ENCODE measurements at regions not wholly inside any gene's neighbourhood (a gene's known extent, or its start where the extent isn't known, plus 50 kb on each side); places are given as distances from the start of the nearest gene placed in this dataset.

- Histone ChIP-seq H3K27ac (no peak overlapping the region), H3K36me3 (replicated peaks in 1 of 2) (no peaks in the 10 kb centered on the region), H3K9me3 (replicated peaks in 1 of 3) (no peaks in the 10 kb centered on the region), H3K4me1 (replicated peaks in 1 of 2) (no peaks in the 10 kb centered on the region), H3K27me3 (no peaks in the 10 kb centered on the region), H3K4me3 (no peak overlapping the region)
- TF ChIP-seq POLR2A (IDR thresholded peaks at IDR 0.05) (no peak), CTCF (IDR thresholded peaks at IDR 0.05) (no peak)
- intact Hi-C loops (cut with DNase I) = no loop called here
- DNase-seq = no peak
- WGBS, 4 donors = 71 to 90% (median 85%) methylated on average over 2 of the region's 2 CpGs
These were observed 406.3 kb downstream of the RPL10L start for GRCh38 chr14:46245276-46245675.

- DNase-seq = no peak
- 47 to 54% (median 50%) methylated on average over 2 of the region's 2 CpGs for WGBS, 4 donors
- intact Hi-C loops (cut with DNase I) = no loop called here
- H3K4me1 ChIP-seq (replicated peaks in 1 of 2) = no peaks in the 10 kb centered on the region
- H3K9me3 ChIP-seq (replicated peaks in 1 of 3) = no peaks in the 10 kb centered on the region
- no peak for TF ChIP-seq POLR2A (IDR thresholded peaks at IDR 0.05)
- no peak for TF ChIP-seq CTCF (IDR thresholded peaks at IDR 0.05)
- H3K27ac ChIP-seq = no peak overlapping the region
- no peaks in the 10 kb centered on the region for H3K36me3 ChIP-seq (replicated peaks in 1 of 2)
- no peaks in the 10 kb centered on the region for H3K27me3 ChIP-seq
- no peak overlapping the region for H3K4me3 ChIP-seq
These were observed 417.8 kb downstream of the RPL10L start for GRCh38 chr14:46233786-46234185.

GRCh38 chr14:46230540-46230939 is 421.0 kb downstream of the RPL10L start:
- Histone ChIP-seq H3K4me1 (replicated peaks in 1 of 2) (no peaks in the 10 kb centered on the region), H3K9me3 (replicated peaks in 1 of 3) (no peaks in the 10 kb centered on the region), H3K4me3 (no peak overlapping the region), H3K27me3 (no peaks in the 10 kb centered on the region), H3K36me3 (replicated peaks in 1 of 2) (no peaks in the 10 kb centered on the region), H3K27ac (no peak overlapping the region)
- no peak for TF ChIP-seq POLR2A (IDR thresholded peaks at IDR 0.05)
- TF ChIP-seq CTCF (IDR thresholded peaks at IDR 0.05) = no peak
- intact Hi-C loops (cut with DNase I) = no loop called here
- 83 to 95% (median 90%) methylated on average over 2 of the region's 2 CpGs for WGBS, 4 donors
- no peak for DNase-seq

GRCh38 chr14:46215801-46216200 is 435.8 kb downstream of the RPL10L start:
- intact Hi-C loops (cut with DNase I) = no loop called here
- H3K9me3 ChIP-seq (replicated peaks in 1 of 3) = no peaks in the 10 kb centered on the region
- H3K27me3 ChIP-seq = no peaks in the 10 kb centered on the region
- no peak for DNase-seq
- no peaks in the 10 kb centered on the region for H3K36me3 ChIP-seq (replicated peaks in 1 of 2)
- TF ChIP-seq POLR2A (IDR thresholded peaks at IDR 0.05) = no peak
- TF ChIP-seq CTCF (IDR thresholded peaks at IDR 0.05) = no peak
- H3K4me3 ChIP-seq = no peak overlapping the region
- no peak overlapping the region for H3K27ac ChIP-seq
- H3K4me1 ChIP-seq (replicated peaks in 1 of 2) = no peaks in the 10 kb centered on the region
- 53 to 88% (median 77%) methylated on average over 1 of the region's 1 CpG for WGBS, 4 donors
